ENCODE measurements at regions not wholly inside any gene's neighbourhood (a gene's known extent, or its start where the extent isn't known, plus 50 kb on each side); places are given as distances from the start of the nearest gene placed in this dataset.

DNA sequence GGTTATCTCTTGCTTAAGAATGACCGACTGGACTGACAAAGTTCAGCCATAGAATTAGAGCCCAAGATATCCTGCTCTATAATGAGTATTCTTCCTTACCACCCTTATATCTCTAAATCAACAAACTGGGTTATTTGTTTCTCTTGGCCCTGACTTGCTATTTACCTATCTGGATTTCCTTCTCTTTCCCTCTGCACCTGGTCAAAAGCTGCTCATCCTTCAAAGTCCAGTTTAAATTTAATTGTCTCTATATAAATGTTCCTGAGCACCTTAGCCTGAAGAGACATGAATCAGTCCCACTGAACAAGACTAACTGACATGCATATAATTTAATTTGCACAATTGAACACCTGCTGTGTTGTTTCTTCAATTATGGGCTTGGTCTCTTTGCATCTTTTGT, 127.1 kb upstream of the KCNJ15 start:
- H3K4me2 ChIP-seq (ENCODE audit: control insufficient read depth, extremely low read depth, insufficient read depth, low read depth, low read length): no peak overlapping the region
- TF ChIP-seq, protein P1, sequence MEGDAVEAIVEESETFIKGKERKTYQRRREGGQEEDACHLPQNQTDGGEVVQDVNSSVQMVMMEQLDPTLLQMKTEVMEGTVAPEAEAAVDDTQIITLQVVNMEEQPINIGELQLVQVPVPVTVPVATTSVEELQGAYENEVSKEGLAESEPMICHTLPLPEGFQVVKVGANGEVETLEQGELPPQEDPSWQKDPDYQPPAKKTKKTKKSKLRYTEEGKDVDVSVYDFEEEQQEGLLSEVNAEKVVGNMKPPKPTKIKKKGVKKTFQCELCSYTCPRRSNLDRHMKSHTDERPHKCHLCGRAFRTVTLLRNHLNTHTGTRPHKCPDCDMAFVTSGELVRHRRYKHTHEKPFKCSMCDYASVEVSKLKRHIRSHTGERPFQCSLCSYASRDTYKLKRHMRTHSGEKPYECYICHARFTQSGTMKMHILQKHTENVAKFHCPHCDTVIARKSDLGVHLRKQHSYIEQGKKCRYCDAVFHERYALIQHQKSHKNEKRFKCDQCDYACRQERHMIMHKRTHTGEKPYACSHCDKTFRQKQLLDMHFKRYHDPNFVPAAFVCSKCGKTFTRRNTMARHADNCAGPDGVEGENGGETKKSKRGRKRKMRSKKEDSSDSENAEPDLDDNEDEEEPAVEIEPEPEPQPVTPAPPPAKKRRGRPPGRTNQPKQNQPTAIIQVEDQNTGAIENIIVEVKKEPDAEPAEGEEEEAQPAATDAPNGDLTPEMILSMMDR (optimal IDR thresholded peaks at IDR 0.05 in 1 of 3, IDR thresholded peaks at IDR 0.05 in 1 of 3, conservative IDR thresholded peaks at IDR 0.05 in 1 of 3; ENCODE audit: extremely low read depth in 1 of 3, insufficient read depth in 2 of 3, low read length in 3 of 3): no peak
- TF ChIP-seq EZH2 (IDR thresholded peaks at IDR 0.05; ENCODE audit: low read length): no peak
- H3K27ac ChIP-seq (ENCODE audit: control insufficient read depth, insufficient read depth, low read length): no peak overlapping the region
- H3K4me3 ChIP-seq (ENCODE audit: control insufficient read depth in 2 of 3, extremely low read depth in 1 of 3, insufficient read depth in 2 of 3, low read depth in 1 of 3, low read length in 3 of 3): no peak overlapping the region
- FAIRE-seq (no peak), DNase-seq (ENCODE audit: low read depth, low spot score) (no peak)
- peaks cover 16% of the 10 kb centered on the region for H3K27me3 ChIP-seq (ENCODE audit: control insufficient read depth, extremely low read depth, insufficient read depth, low read length)
- no peak overlapping the region for H3K9ac ChIP-seq (ENCODE audit: control insufficient read depth, extremely low read depth, insufficient read depth, low read length)
- H4K20me1 ChIP-seq (ENCODE audit: control insufficient read depth, extremely low read depth, insufficient read depth, low read length): no peaks in the 10 kb centered on the region
- H3K4me1 ChIP-seq (ENCODE audit: control insufficient read depth, extremely low read depth, insufficient read depth, low read length): no peaks in the 10 kb centered on the region
- H3K79me2 ChIP-seq (ENCODE audit: control insufficient read depth, insufficient read depth, low read length): no peaks in the 10 kb centered on the region
- H2AFZ ChIP-seq (ENCODE audit: control insufficient read depth, low read length): no peak overlapping the region
- no peaks in the 10 kb centered on the region for H3K36me3 ChIP-seq (ENCODE audit: control insufficient read depth in 2 of 2, extremely low read depth in 1 of 2, insufficient read depth in 2 of 2, low read length in 2 of 2)
- no peaks in the 10 kb centered on the region for H3K9me3 ChIP-seq (ENCODE audit: control insufficient read depth, low read depth, low read length)
- H3K9me1 ChIP-seq (ENCODE audit: control insufficient read depth, extremely low read depth, insufficient read depth, low read length): no peaks in the 10 kb centered on the region
- dilution Hi-C loops (cut with MboI; ENCODE audit: extremely low pct_ligation_motif_present, low sequenced_read_pairs): loop anchor here (25.0 kb wide), 1 partner anchor 392 kb away; no protein-coding TSS in a partner anchor

DNA sequence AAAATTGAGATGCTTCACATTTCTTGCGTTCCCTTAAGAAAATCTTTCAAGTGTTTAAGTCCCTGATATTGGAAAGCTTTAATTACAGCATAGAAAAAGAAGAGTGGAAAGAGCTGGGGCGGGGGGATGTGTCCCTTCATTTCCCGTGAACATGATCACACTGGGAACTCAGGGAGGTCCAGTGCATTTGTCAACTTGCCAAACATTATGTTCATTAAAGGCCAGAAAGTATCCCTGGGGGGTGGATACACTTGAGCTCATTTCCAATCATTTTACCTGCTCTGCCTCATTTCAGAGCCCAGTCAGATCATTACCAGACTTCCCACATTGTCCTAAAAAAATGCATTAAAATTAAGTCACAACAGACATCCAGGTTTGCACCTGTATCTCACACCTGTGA, 123.6 kb upstream of the KCNJ15 start:
- FAIRE-seq (no peak), DNase-seq (ENCODE audit: low read depth, low spot score) (no peak)
- TF ChIP-seq, protein P1 (optimal IDR thresholded peaks at IDR 0.05 in 1 of 3, IDR thresholded peaks at IDR 0.05 in 1 of 3, conservative IDR thresholded peaks at IDR 0.05 in 1 of 3; ENCODE audit: extremely low read depth in 1 of 3, insufficient read depth in 2 of 3, low read length in 3 of 3): no peak
- no peak for TF ChIP-seq EZH2 (IDR thresholded peaks at IDR 0.05; ENCODE audit: low read length)
- no peaks in the 10 kb centered on the region for H3K36me3 ChIP-seq (ENCODE audit: control insufficient read depth in 2 of 2, extremely low read depth in 1 of 2, insufficient read depth in 2 of 2, low read length in 2 of 2)
- dilution Hi-C loops (cut with MboI; ENCODE audit: extremely low pct_ligation_motif_present, low sequenced_read_pairs): loop anchor here (25.0 kb wide), 1 partner anchor 396 kb away; no protein-coding TSS in a partner anchor
- no peaks in the 10 kb centered on the region for H3K4me1 ChIP-seq (ENCODE audit: control insufficient read depth, extremely low read depth, insufficient read depth, low read length)
- H2AFZ ChIP-seq (ENCODE audit: control insufficient read depth, low read length): no peak overlapping the region
- no peak overlapping the region for H3K4me3 ChIP-seq (ENCODE audit: control insufficient read depth in 2 of 3, extremely low read depth in 1 of 3, insufficient read depth in 2 of 3, low read depth in 1 of 3, low read length in 3 of 3)
- no peaks in the 10 kb centered on the region for H3K9me1 ChIP-seq (ENCODE audit: control insufficient read depth, extremely low read depth, insufficient read depth, low read length)
- peaks cover 16% of the 10 kb centered on the region for H3K27me3 ChIP-seq (ENCODE audit: control insufficient read depth, extremely low read depth, insufficient read depth, low read length)
- H3K9me3 ChIP-seq (ENCODE audit: control insufficient read depth, low read depth, low read length): no peaks in the 10 kb centered on the region
- no peak overlapping the region for H3K4me2 ChIP-seq (ENCODE audit: control insufficient read depth, extremely low read depth, insufficient read depth, low read depth, low read length)
- H3K79me2 ChIP-seq (ENCODE audit: control insufficient read depth, insufficient read depth, low read length): no peaks in the 10 kb centered on the region
- no peak overlapping the region for H3K9ac ChIP-seq (ENCODE audit: control insufficient read depth, extremely low read depth, insufficient read depth, low read length)
- H3K27ac ChIP-seq (ENCODE audit: control insufficient read depth, insufficient read depth, low read length): no peak overlapping the region
- no peaks in the 10 kb centered on the region for H4K20me1 ChIP-seq (ENCODE audit: control insufficient read depth, extremely low read depth, insufficient read depth, low read length)

All from keratinocyte (primary cell).